ENCODE measurements at regions not wholly inside any gene's neighbourhood (a gene's known extent, or its start where the extent isn't known, plus 50 kb on each side); places are given as distances from the start of the nearest gene placed in this dataset.

DNA sequence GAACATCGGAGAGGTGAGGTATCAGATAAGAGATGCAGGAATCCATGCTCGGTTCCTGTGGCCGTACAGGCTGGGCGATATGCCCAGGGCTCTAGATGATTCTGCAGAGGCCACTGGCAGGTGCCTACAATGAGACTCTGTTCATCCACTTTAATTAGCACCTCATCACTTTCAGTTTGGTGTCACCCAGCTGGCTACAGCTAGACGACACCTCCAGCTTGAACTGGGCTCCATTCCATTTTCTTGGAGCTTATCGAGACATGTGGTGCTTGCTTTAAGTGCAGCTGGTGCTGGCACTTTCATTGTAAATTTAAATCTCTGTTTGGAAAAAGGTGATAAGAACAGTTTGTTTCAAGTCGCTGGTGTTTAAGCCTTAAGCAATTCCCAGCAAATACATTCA, 322.5 kb upstream of the ADGRL2 start:
- Histone ChIP-seq H3K9me3 (ENCODE audit: control insufficient read depth in 4 of 4, low read length in 3 of 4) (no peaks in the 10 kb centered on the region), H3K36me3 (ENCODE audit: control insufficient read depth in 4 of 4, insufficient read depth in 3 of 4, low read depth in 1 of 4, low read length in 3 of 4) (no peaks in the 10 kb centered on the region), H3K27ac (ENCODE audit: low read depth in 1 of 2, low read length in 2 of 2) (no peak overlapping the region), H3K9ac (ENCODE audit: low read depth in 1 of 2, low read length in 2 of 2) (no peak overlapping the region), H3K27me3 (ENCODE audit: control insufficient read depth in 4 of 4, insufficient read depth in 4 of 4, low read length in 3 of 4) (peaks cover 0 to 7% (median 0%) of the 10 kb centered on the region in 4 donors), H3K4me1 (ENCODE audit: control insufficient read depth in 4 of 4, insufficient read depth in 4 of 4, low read length in 3 of 4) (no peaks in the 10 kb centered on the region), H3K4me3 (ENCODE audit: low read depth in 1 of 3, low read length in 3 of 3) (no peak overlapping the region)
- TF ChIP-seq HNF4G (IDR thresholded peaks at IDR 0.05) (no peak), RXRA (IDR thresholded peaks at IDR 0.05) (no peak), GABPA (IDR thresholded peaks at IDR 0.05 in 1 of 2, conservative IDR thresholded peaks at IDR 0.05 in 1 of 2) (no peak), SP1 (IDR thresholded peaks at IDR 0.05) (no peak), FOXA2 (IDR thresholded peaks at IDR 0.05) (no peak), JUND (IDR thresholded peaks at IDR 0.05) (no peak), EGR1 (IDR thresholded peaks at IDR 0.05; ENCODE audit: low read depth in 2 of 2) (no peak), TAF1 (conservative IDR thresholded peaks at IDR 0.05) (no peak)
- TF ChIP-seq, protein P1, sequence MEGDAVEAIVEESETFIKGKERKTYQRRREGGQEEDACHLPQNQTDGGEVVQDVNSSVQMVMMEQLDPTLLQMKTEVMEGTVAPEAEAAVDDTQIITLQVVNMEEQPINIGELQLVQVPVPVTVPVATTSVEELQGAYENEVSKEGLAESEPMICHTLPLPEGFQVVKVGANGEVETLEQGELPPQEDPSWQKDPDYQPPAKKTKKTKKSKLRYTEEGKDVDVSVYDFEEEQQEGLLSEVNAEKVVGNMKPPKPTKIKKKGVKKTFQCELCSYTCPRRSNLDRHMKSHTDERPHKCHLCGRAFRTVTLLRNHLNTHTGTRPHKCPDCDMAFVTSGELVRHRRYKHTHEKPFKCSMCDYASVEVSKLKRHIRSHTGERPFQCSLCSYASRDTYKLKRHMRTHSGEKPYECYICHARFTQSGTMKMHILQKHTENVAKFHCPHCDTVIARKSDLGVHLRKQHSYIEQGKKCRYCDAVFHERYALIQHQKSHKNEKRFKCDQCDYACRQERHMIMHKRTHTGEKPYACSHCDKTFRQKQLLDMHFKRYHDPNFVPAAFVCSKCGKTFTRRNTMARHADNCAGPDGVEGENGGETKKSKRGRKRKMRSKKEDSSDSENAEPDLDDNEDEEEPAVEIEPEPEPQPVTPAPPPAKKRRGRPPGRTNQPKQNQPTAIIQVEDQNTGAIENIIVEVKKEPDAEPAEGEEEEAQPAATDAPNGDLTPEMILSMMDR (IDR thresholded peaks at IDR 0.05; ENCODE audit: low read depth, low read length, missing input control) = no peak
- DNase-seq (ENCODE audit: low spot score) = no peak
- 23% methylated on average over 7 of the region's 7 CpGs for WGBS

DNA sequence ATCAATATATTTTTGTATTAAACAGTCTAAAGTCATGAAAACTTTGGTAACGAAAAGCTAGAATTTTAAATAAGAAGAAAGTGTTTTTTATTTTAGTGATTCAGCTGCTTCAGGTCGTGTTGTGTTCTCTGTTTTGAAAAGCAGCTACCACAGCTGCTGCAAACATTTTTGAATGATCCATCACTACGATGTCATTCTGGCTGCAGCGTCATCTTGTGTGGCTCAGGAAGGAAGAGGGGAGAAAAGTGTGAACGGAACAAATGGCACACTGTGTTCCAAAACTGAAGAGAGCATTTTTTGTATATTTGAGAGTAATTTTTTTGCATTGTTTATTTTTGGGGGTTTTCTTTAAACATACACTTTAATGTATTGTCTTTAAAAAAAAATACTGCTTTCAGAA, 323.0 kb upstream of the ADGRL2 start:
- H3K36me3 ChIP-seq (ENCODE audit: control insufficient read depth in 4 of 4, insufficient read depth in 3 of 4, low read depth in 1 of 4, low read length in 3 of 4) = no peaks in the 10 kb centered on the region
- no peaks in the 10 kb centered on the region for H3K9me3 ChIP-seq (ENCODE audit: control insufficient read depth in 4 of 4, low read length in 3 of 4)
- H3K9ac ChIP-seq (ENCODE audit: low read depth in 1 of 2, low read length in 2 of 2) = no peak overlapping the region
- TF ChIP-seq, protein P2, sequence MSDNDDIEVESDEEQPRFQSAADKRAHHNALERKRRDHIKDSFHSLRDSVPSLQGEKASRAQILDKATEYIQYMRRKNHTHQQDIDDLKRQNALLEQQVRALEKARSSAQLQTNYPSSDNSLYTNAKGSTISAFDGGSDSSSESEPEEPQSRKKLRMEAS (IDR thresholded peaks at IDR 0.05) = no peak
- TF ChIP-seq HNF4A (conservative IDR thresholded peaks at IDR 0.05) (no peak), TAF1 (conservative IDR thresholded peaks at IDR 0.05) (no peak), FOXA1 (IDR thresholded peaks at IDR 0.05) (no peak), YY1 (IDR thresholded peaks at IDR 0.05) (no peak), GABPA (IDR thresholded peaks at IDR 0.05 in 1 of 2, conservative IDR thresholded peaks at IDR 0.05 in 1 of 2) (no peak), FOXA2 (IDR thresholded peaks at IDR 0.05) (no peak), RAD21 (IDR thresholded peaks at IDR 0.05) (no peak), SP1 (IDR thresholded peaks at IDR 0.05) (no peak), JUND (IDR thresholded peaks at IDR 0.05) (no peak), HNF4G (IDR thresholded peaks at IDR 0.05) (no peak), EGR1 (IDR thresholded peaks at IDR 0.05; ENCODE audit: low read depth in 2 of 2) (no peak), NR2F2 (IDR thresholded peaks at IDR 0.05) (no peak), RXRA (IDR thresholded peaks at IDR 0.05) (no peak)
- TF ChIP-seq, protein P3, sequence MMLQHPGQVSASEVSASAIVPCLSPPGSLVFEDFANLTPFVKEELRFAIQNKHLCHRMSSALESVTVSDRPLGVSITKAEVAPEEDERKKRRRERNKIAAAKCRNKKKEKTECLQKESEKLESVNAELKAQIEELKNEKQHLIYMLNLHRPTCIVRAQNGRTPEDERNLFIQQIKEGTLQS (IDR thresholded peaks at IDR 0.05) = no peak
- TF ChIP-seq, protein P1 (IDR thresholded peaks at IDR 0.05; ENCODE audit: low read depth, low read length, missing input control) = no peak
- TF ChIP-seq, protein P4, sequence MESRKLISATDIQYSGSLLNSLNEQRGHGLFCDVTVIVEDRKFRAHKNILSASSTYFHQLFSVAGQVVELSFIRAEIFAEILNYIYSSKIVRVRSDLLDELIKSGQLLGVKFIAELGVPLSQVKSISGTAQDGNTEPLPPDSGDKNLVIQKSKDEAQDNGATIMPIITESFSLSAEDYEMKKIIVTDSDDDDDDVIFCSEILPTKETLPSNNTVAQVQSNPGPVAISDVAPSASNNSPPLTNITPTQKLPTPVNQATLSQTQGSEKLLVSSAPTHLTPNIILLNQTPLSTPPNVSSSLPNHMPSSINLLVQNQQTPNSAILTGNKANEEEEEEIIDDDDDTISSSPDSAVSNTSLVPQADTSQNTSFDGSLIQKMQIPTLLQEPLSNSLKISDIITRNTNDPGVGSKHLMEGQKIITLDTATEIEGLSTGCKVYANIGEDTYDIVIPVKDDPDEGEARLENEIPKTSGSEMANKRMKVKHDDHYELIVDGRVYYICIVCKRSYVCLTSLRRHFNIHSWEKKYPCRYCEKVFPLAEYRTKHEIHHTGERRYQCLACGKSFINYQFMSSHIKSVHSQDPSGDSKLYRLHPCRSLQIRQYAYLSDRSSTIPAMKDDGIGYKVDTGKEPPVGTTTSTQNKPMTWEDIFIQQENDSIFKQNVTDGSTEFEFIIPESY (IDR thresholded peaks at IDR 0.05) = no peak
- no peak overlapping the region for H3K4me3 ChIP-seq (ENCODE audit: low read depth in 1 of 3, low read length in 3 of 3)
- WGBS = 46% methylated on average over 5 of the region's 5 CpGs
- peaks cover 0 to 7% (median 0%) of the 10 kb centered on the region in 4 donors for H3K27me3 ChIP-seq (ENCODE audit: control insufficient read depth in 4 of 4, insufficient read depth in 4 of 4, low read length in 3 of 4)
- no peak for DNase-seq (ENCODE audit: low spot score)
- no peak overlapping the region for H3K27ac ChIP-seq (ENCODE audit: low read depth in 1 of 2, low read length in 2 of 2)
- H3K4me1 ChIP-seq (ENCODE audit: control insufficient read depth in 4 of 4, insufficient read depth in 4 of 4, low read length in 3 of 4) = no peaks in the 10 kb centered on the region

Data from liver (tissue), 8 donors.